Liver (tissue), 3 donors: ENCODE measurements at regions not wholly inside any gene's neighbourhood (a gene's known extent, or its start where the extent isn't known, plus 50 kb on each side); places are given as distances from the start of the nearest gene placed in this dataset.

Experiments used
- GABPA ChIP-seq, 2 donors: IDR thresholded peaks in 1 of 2; conservative IDR thresholded peaks in 1 of 2; 2 replicates each; pipeline ENCODE4 v1.6.1; 2016; ENCODE audit warnings: antibody characterized with exemption in 2 of 2, mild to moderate bottlenecking in 1 of 2, moderate library complexity in 1 of 2
- HNF4A ChIP-seq, 2 donors: conservative IDR thresholded peaks; 2 replicates each; pipeline ENCODE4 v1.6.1; 2016; ENCODE audit warnings: antibody characterized with exemption in 2 of 2, mild to moderate bottlenecking in 2 of 2
- HNF4G ChIP-seq: IDR thresholded peaks from 2 replicates; pipeline ENCODE4 v1.6.1; 2016; ENCODE audit warnings: antibody characterized with exemption
- RAD21 ChIP-seq, 2 donors: IDR thresholded peaks; 2 replicates each; pipeline ENCODE4 v1.6.1; 2016; ENCODE audit warnings: antibody characterized with exemption in 2 of 2, mild to moderate bottlenecking in 2 of 2
- TAF1 ChIP-seq: conservative IDR thresholded peaks from 2 replicates; pipeline ENCODE4 v1.6.1; 2016; ENCODE audit warnings: antibody characterized with exemption, mild to moderate bottlenecking
- TF ChIP-seq, protein P1 (sequence below): fragments of 150-350 bp; IDR thresholded peaks from 2 replicates; pipeline ENCODE4 v1.5.1; 2017; ENCODE audit warnings: improper control_type of control experiment, low read depth, low read length; ENCODE audit not compliant: missing input control
- TF ChIP-seq, protein P2 (sequence below): IDR thresholded peaks from 2 replicates; pipeline ENCODE4 v1.6.1; 2016; ENCODE audit warnings: antibody characterized with exemption
- TF ChIP-seq, protein P3 (sequence below): IDR thresholded peaks from 2 replicates; pipeline ENCODE4 v1.6.1; 2016; ENCODE audit warnings: antibody characterized with exemption, mild to moderate bottlenecking
- donor health status: healthy.
- donor health status: healthy.

- TF ChIP-seq RAD21 (IDR thresholded peaks at IDR 0.05), result no peak
- TF ChIP-seq HNF4G, result no peak
- TF ChIP-seq TAF1, result no peak
- TF ChIP-seq, protein P1, sequence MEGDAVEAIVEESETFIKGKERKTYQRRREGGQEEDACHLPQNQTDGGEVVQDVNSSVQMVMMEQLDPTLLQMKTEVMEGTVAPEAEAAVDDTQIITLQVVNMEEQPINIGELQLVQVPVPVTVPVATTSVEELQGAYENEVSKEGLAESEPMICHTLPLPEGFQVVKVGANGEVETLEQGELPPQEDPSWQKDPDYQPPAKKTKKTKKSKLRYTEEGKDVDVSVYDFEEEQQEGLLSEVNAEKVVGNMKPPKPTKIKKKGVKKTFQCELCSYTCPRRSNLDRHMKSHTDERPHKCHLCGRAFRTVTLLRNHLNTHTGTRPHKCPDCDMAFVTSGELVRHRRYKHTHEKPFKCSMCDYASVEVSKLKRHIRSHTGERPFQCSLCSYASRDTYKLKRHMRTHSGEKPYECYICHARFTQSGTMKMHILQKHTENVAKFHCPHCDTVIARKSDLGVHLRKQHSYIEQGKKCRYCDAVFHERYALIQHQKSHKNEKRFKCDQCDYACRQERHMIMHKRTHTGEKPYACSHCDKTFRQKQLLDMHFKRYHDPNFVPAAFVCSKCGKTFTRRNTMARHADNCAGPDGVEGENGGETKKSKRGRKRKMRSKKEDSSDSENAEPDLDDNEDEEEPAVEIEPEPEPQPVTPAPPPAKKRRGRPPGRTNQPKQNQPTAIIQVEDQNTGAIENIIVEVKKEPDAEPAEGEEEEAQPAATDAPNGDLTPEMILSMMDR, result no peak
- no peak for TF ChIP-seq GABPA (IDR thresholded peaks at IDR 0.05 in 1 of 2, conservative IDR thresholded peaks at IDR 0.05 in 1 of 2)
- TF ChIP-seq, protein P2, sequence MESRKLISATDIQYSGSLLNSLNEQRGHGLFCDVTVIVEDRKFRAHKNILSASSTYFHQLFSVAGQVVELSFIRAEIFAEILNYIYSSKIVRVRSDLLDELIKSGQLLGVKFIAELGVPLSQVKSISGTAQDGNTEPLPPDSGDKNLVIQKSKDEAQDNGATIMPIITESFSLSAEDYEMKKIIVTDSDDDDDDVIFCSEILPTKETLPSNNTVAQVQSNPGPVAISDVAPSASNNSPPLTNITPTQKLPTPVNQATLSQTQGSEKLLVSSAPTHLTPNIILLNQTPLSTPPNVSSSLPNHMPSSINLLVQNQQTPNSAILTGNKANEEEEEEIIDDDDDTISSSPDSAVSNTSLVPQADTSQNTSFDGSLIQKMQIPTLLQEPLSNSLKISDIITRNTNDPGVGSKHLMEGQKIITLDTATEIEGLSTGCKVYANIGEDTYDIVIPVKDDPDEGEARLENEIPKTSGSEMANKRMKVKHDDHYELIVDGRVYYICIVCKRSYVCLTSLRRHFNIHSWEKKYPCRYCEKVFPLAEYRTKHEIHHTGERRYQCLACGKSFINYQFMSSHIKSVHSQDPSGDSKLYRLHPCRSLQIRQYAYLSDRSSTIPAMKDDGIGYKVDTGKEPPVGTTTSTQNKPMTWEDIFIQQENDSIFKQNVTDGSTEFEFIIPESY, result no peak
- TF ChIP-seq, protein P3, sequence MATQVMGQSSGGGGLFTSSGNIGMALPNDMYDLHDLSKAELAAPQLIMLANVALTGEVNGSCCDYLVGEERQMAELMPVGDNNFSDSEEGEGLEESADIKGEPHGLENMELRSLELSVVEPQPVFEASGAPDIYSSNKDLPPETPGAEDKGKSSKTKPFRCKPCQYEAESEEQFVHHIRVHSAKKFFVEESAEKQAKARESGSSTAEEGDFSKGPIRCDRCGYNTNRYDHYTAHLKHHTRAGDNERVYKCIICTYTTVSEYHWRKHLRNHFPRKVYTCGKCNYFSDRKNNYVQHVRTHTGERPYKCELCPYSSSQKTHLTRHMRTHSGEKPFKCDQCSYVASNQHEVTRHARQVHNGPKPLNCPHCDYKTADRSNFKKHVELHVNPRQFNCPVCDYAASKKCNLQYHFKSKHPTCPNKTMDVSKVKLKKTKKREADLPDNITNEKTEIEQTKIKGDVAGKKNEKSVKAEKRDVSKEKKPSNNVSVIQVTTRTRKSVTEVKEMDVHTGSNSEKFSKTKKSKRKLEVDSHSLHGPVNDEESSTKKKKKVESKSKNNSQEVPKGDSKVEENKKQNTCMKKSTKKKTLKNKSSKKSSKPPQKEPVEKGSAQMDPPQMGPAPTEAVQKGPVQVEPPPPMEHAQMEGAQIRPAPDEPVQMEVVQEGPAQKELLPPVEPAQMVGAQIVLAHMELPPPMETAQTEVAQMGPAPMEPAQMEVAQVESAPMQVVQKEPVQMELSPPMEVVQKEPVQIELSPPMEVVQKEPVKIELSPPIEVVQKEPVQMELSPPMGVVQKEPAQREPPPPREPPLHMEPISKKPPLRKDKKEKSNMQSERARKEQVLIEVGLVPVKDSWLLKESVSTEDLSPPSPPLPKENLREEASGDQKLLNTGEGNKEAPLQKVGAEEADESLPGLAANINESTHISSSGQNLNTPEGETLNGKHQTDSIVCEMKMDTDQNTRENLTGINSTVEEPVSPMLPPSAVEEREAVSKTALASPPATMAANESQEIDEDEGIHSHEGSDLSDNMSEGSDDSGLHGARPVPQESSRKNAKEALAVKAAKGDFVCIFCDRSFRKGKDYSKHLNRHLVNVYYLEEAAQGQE, result no peak
- no peak for TF ChIP-seq HNF4A (conservative IDR thresholded peaks at IDR 0.05)
Observed at GRCh38 chr18:75863696-75864095, 436.2 kb upstream of the SMIM21 start.
